ENCODE measurements at regions not wholly inside any gene's neighbourhood (a gene's known extent, or its start where the extent isn't known, plus 50 kb on each side); places are given as distances from the start of the nearest gene placed in this dataset.

DNA sequence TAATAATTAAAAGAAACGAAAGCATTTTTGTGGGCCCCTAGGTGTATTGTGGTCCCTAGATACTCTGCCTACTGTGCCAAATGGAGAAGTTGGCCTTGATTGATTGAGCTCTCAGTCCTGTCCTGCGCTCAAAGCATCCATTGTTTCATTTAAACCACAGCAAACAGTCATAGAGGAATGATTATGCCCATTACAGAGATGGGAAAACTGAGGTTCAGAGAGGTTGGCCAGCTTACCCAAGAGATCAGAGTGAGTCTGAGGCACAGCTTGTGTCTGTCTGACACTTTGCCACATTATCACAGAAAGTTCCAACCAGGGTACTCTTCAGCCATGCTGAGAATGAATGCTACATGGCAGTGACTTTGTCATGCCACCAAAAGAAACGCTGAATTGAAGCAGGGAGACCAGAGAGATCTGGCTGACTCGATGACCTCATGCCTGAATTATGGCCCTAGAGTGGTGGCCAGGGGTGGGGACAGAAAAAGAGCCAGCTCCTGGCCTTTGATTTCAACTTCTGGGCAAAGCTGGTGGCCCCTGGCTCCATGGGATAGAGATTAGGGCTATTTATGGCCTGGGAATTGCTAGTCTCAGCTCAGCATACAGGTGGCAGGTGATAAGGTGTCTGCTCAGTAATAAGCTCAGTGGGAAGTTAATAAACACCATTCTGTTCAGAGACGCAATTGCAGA, 180.5 kb downstream of the MIAT start:
- Histone ChIP-seq H3K9ac (ENCODE audit: extremely low read depth, insufficient read length, low read length) (no peak overlapping the region), H3K79me1 (ENCODE audit: insufficient read depth, low read depth, low read length, poor library complexity, severe bottlenecking) (no peaks in the 10 kb centered on the region)

More for the DNA sequence above, 180.5 kb downstream of the MIAT start:
- no peaks in the 10 kb centered on the region for H3K9me3 ChIP-seq (ENCODE audit: control insufficient read depth, low read depth, low read length)
- no peak overlapping the region for H2BK120ac ChIP-seq (ENCODE audit: low read depth, low read length, poor library complexity, severe bottlenecking)
- H3K14ac ChIP-seq (ENCODE audit: insufficient read depth, low read length), result no peak overlapping the region
- WGBS (ENCODE audit: extremely low coverage, insufficient read length, low lambda C conversion rate), result no CpG with 5 or more reads among the region's 5 CpGs
- no peaks in the 10 kb centered on the region for H4K20me1 ChIP-seq (ENCODE audit: control insufficient read depth, insufficient read depth, insufficient read length)
- H3K27me3 ChIP-seq (ENCODE audit: insufficient read depth, low read length), result no peaks in the 10 kb centered on the region
- no peak overlapping the region for H4K91ac ChIP-seq (ENCODE audit: insufficient read length, low read depth, low read length)
- Mint-ChIP-seq H3K27ac (peak overlapping the region in 1 of 3 experiments; percentile 16; a peak in 1 of 7 replicates), H3K36me3 (ENCODE audit: insufficient read depth in 1 of 3, low read depth in 3 of 3) (no peaks in the 10 kb centered on the region; a peak in 1 of 7 replicates), H3K4me1 (peaks cover 12 to 24% of the 10 kb centered on the region in 2 experiments), H3K4me3 (no peak overlapping the region), H3K27me3 (ENCODE audit: low read depth) (peaks cover 26% of the 10 kb centered on the region), H3K9me3 (no peaks in the 10 kb centered on the region; a peak in 1 of 5 replicates)
- H3K4me1 ChIP-seq (ENCODE audit: insufficient read depth, low read length), result no peaks in the 10 kb centered on the region
- no peak overlapping the region for H3K4ac ChIP-seq (ENCODE audit: low read depth, low read length)
- H2BK15ac ChIP-seq (ENCODE audit: low read depth, low read length), result no peak overlapping the region
- H3K56ac ChIP-seq (ENCODE audit: insufficient read length, low read depth, low read length), result no peak overlapping the region
- H3K79me2 ChIP-seq (ENCODE audit: insufficient read depth, low read length), result no peaks in the 10 kb centered on the region
- no peak overlapping the region for H3K27ac ChIP-seq (ENCODE audit: insufficient read length, low read depth, low read length)
- no peaks in the 10 kb centered on the region for H3K23me2 ChIP-seq (ENCODE audit: insufficient read length, low read depth, low read length, poor library complexity, severe bottlenecking)
- no peak overlapping the region for H2AFZ ChIP-seq (ENCODE audit: low read length)
- H3K18ac ChIP-seq (ENCODE audit: insufficient read length, low read depth, low read length), result no peak overlapping the region
- no peak overlapping the region for H3K23ac ChIP-seq (ENCODE audit: insufficient read length, low read depth, low read length)
- DNase-seq, result no peak
- no peak overlapping the region for H2AK5ac ChIP-seq (ENCODE audit: insufficient read length, low read length)
- H3K4me2 ChIP-seq (ENCODE audit: insufficient read depth, insufficient read length, low read length), result no peak overlapping the region
- H4K5ac ChIP-seq (ENCODE audit: insufficient read length, low read depth, low read length), result no peak overlapping the region
- no peak overlapping the region for H2BK5ac ChIP-seq (ENCODE audit: insufficient read length, low read length)
- H3T11ph ChIP-seq (ENCODE audit: low read length), result no peak overlapping the region
- H2BK12ac ChIP-seq (ENCODE audit: insufficient read length, low read depth, low read length), result no peak overlapping the region
- no peak overlapping the region for H4K8ac ChIP-seq (replicated peaks; ENCODE audit: insufficient read length, low read depth, low read length)
- H2BK20ac ChIP-seq (ENCODE audit: low read depth, low read length, poor library complexity, severe bottlenecking), result no peak overlapping the region
- TF ChIP-seq, protein P1, sequence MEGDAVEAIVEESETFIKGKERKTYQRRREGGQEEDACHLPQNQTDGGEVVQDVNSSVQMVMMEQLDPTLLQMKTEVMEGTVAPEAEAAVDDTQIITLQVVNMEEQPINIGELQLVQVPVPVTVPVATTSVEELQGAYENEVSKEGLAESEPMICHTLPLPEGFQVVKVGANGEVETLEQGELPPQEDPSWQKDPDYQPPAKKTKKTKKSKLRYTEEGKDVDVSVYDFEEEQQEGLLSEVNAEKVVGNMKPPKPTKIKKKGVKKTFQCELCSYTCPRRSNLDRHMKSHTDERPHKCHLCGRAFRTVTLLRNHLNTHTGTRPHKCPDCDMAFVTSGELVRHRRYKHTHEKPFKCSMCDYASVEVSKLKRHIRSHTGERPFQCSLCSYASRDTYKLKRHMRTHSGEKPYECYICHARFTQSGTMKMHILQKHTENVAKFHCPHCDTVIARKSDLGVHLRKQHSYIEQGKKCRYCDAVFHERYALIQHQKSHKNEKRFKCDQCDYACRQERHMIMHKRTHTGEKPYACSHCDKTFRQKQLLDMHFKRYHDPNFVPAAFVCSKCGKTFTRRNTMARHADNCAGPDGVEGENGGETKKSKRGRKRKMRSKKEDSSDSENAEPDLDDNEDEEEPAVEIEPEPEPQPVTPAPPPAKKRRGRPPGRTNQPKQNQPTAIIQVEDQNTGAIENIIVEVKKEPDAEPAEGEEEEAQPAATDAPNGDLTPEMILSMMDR (conservative IDR thresholded peaks at IDR 0.05), result no peak
